GM12864 (cell line): ENCODE measurements at regions not wholly inside any gene's neighbourhood (a gene's known extent, or its start where the extent isn't known, plus 50 kb on each side); places are given as distances from the start of the nearest gene placed in this dataset.
A peak's percentile ranks its signal among the peaks of the same experiment; 100 is the strongest.
"Not testable (repeated sequence)": the region's sequence is repeated elsewhere in the genome, so short reads cannot be mapped to it uniquely, and the experiment has no call there.

Source experiments
- DNase-seq: peaks from one replicate; pipeline ENCODE4 v3.0.0-alpha.2; 2011; ENCODE audit warnings: low read depth
- H3K4me3 ChIP-seq: 2 replicates; pipeline ENCODE4 v1.5.1; 2011; ENCODE audit warnings: mild to moderate bottlenecking, low read depth, low read length, control low read depth

DNA sequence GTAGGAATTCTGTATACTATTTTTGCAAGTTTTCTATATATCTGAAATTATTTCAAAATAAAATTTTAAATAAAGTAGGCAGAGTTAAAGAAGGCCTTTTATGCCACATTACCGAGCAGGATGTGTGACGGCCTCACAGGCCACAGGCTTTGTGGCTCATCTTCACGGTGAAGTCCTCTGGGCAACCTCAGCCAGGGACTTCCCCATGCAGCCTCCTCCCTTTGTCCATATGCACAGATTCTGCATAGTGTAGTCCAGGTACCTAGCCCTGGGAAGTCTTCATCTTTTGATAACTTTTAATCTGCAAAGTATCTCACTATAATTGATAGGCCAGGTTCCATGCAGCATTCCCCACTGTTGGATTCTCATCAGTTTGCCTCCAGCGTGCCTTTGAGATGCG, 62.8 kb downstream of the ARHGAP11B start:
- not testable (repeated sequence) for H3K4me3 ChIP-seq, DNase-seq

GRCh38 chr15:30690153-30690552, 64.2 kb downstream of the ARHGAP11B start:
- H3K4me3 ChIP-seq, DNase-seq: not testable (repeated sequence)

DNA sequence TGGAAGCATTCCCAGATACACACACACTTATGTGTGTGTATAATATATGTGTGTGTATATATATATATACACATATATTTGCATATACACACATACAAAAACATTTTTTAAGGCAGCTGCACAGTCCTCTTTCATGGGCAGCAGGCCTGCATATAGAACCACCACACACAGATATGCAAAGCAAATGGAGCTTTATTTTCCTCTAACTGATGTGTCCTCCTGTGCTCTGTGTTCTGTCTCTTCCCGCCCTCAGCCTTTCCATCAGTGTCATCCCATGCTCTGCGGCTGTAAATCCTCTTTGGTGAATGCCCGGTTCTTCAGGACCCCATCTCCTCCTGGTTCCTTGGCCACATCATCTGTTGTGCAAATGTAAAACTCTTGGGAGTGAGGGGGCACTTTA, 69.9 kb downstream of the ARHGAP11B start:
- DNase-seq, H3K4me3 ChIP-seq: not testable (repeated sequence)

DNA sequence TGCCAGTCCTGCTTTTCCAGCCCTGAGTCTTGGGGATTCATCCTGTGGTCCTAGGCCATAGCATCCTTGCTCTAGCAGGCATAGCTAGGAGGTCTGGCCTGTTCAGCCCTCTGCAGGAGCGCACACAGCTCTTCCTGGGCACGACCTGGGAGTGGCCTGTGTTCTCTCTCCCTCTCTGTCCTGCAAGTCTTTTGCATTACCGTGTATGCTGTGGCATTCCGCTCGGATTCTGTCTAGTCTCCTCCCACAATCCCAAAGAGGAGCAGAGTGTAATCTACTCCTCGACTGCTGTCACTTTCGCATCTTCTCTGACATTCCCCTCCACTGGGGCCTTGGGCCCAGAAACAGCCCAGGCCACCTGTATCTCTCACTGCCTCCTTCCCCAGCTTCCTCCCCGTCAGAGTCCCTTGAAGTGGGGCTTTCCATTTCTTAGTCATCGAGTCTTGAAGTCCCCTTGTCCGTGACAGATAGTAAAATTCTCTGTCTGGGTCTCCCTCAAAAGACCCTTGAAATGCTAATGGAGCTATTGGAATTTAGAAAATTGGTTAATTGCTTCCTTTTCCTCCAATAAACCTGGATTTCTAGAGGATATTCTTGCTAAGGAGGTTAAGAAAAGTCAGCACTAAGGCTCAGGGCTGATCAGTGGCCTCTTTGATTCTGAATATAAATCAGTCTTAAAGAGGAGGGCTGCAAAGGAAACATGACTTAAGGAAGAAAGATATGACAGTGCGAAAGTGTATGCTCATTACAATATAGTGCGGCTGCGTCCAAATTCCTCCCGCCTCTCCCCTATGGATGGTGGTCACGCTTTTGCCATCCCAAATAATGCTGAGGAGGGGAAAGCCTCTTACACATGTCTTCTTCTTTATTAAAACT, 70.7 kb downstream of the ARHGAP11B start:
- peak; percentile 5 for DNase-seq
- peak overlapping the region; percentile 30 for H3K4me3 ChIP-seq

DNA sequence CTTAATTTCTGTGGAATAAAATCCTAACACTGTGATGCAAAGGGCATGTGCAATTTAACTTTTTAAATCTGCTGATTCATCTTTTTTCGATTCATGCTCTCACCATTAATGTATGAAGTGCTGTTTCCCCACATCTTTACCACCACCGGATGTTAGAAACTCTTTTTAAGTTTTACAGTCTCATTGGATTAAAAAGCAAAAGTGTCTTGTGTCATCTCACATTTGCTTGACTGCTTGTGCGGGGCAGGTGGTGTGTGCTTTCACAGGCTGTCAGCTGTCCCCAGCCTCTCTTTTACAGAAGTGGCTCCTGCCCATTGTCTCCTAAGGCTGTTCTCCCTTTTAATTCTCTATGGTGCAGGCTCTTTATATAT, 71.4 kb downstream of the ARHGAP11B start:
- not testable (repeated sequence) for DNase-seq, H3K4me3 ChIP-seq

DNA sequence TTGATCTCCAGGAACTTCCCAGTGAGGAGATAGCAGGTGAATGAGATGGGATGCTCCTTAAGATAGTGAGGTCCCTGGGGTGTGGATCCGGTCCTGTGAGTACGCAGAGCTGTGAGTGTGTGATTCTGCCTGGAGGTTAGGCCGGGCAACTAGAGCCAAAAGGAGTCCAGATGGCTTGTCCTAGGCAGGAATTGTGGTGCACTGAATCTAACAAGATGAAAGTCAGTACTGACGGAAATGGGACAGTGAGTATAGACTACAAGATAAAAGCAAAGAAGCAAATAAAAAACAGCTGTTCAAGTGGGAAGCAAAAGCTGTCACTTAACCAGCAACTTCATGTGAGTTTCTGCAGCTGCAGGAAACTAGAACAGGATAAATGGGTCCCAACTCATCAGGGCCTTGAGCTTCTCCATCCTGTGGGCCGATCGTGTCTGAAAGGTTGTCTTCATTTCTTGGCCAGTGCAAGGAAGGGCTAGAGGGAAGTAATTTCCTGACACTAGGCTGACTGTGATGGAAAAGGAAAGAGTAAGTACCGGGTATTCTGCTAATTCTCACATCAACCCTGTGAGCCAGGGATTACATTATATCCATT, 74.2 kb downstream of the ARHGAP11B start:
- DNase-seq, H3K4me3 ChIP-seq: not testable (repeated sequence)

DNA sequence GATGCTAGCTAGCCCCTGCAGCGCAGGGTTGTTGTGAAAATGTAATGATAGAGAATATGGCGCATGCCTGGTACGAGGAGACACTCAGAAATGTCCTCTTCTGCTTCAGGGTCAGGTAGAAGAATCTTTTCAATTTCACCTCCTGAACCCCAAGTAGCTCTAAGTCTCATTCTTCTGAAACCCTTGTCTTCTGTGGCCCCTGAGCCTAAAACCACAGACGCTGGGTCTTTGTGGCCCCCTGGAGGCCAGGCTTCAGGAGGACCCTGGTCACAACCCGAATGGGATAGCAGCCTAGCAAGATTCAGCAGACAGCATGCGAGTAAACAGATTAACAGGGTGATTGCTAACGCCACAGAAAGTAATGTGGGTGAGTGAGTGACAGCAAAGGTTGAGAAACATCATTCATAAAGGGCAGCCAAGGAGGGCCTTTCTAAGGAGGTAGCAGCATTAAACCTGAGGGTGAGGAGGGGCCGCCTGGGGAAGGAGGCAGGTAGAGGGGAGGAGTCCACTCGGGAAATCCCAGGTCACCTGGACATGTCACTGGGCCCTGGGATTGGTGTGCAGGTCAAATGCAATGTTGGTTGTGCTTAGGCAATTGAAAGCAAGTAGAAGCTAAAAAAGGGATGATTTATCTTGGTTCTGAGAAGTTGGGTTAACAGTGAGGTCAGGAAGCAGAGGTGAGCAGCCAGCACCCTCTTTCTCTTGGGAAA, 82.2 kb downstream of the ARHGAP11B start:
- DNase-seq, H3K4me3 ChIP-seq: not testable (repeated sequence)

DNA sequence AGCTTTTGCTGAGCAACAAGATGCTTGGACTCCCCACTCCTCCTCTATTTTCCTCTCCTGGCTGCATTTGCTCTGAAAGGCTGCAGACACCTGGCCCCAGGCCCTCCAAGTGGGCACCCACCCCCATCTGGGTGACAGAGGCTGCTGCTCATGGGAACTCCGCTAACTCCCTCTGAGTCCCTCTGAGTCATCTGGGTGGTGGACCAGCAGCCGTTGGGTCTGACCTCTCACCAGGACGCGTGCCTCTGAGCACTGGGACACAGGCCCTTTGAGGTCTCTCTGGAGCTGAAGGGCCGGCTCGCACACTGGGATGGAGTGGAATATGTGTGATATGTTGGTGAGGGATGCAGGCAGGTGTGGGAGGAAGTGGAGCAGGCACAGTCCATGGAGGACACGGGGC, 82.9 kb downstream of the ARHGAP11B start:
- H3K4me3 ChIP-seq, DNase-seq: not testable (repeated sequence)

DNA sequence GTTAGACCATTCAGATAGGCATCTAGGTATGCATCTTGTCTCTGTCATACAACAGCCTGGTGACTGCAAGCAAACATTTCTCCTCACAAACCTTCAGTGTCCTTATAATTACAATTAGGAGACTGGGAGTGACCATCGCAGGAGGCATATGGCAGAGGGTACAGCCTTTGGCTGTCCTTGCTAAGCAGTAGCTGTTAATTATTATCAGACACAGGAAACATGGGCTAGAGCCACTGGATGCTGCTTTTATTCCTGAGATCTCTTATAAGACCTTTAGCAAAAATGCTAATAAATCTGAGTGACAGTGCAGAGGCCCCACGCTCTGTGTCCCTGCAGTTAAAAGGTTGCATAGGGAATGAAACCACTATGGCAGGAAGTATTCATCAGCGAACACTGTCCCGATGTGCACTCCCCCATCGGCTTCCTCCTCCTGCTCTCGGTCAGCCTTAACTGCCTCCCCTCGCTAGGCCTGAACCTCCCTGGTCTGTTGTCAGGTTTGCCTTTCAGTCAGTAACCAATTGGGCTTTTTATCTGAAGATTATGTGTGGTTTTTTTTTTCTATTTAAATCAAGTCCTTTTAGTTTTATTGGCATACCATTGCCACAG, 92.2 kb downstream of the ARHGAP11B start:
- not testable (repeated sequence) for DNase-seq, H3K4me3 ChIP-seq

GRCh38 chr15:30719363-30719762, 93.4 kb downstream of the ARHGAP11B start:
- not testable (repeated sequence) for H3K4me3 ChIP-seq, DNase-seq

GRCh38 chr15:30720825-30721224, 94.9 kb downstream of the ARHGAP11B start:
- DNase-seq, H3K4me3 ChIP-seq: not testable (repeated sequence)

- not testable (repeated sequence) for DNase-seq, H3K4me3 ChIP-seq
Measured at GRCh38 chr15:30721529-30721928, 95.6 kb downstream of the ARHGAP11B start.

DNA sequence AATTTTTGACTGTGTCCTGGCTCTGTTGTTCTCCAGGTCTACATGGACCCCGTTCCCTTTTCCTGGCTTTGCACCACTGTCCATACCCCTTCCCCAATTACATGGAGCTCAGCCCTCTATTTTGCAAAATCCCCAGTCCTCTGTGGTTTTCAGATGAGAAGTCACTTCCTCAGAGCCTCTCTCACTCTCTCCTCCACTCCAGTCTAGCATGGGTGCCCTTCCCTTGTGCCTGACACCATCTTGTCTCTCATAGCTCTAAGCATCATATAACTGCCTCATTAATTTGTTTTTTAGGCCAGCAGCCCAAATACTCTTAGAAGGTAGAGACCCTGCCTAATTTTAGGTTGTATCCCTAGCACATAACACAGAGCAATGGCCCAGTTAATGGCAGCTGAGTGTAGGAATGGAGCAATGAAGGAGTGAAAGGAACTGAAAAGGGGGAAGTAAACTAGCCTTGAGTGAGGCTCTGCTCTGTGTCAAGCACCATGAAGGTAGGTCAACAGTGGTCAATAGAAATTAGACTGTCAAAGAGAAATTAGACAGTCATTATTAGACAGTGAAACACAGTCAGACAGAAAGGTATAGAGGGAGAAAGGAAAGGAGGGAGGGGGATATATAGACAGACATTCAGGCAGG, 97.7 kb downstream of the ARHGAP11B start:
- H3K4me3 ChIP-seq, DNase-seq: not testable (repeated sequence)

- not testable (repeated sequence) for H3K4me3 ChIP-seq, DNase-seq
Measured at GRCh38 chr15:30729880-30730590, 104.1 kb downstream of the ARHGAP11B start.

DNA sequence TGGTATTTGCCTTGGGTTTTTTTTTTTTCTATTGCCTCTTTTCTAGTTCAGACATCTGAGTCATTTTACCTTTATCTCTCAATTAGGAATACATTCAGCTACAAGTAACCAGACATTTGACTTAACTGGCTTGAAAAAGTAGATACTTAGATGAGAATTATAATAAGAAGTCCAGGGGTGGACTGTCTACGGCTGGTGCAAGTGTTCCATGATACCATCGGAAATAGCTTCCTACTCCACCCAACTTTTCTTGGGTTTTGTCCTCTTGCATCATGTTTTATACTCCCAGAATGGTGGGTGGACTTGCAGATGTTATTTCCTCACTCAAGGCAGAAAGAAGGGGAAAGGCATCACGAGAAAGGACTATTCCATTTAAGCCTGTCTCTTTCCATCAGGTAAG, 104.7 kb downstream of the ARHGAP11B start:
- not testable (repeated sequence) for H3K4me3 ChIP-seq, DNase-seq

GRCh38 chr15:30732100-30732499, 106.2 kb downstream of the ARHGAP11B start:
- DNase-seq, H3K4me3 ChIP-seq: not testable (repeated sequence)

- H3K4me3 ChIP-seq, DNase-seq: not testable (repeated sequence)
Measured at GRCh38 chr15:30735884-30736564, 110.1 kb downstream of the ARHGAP11B start.

DNA sequence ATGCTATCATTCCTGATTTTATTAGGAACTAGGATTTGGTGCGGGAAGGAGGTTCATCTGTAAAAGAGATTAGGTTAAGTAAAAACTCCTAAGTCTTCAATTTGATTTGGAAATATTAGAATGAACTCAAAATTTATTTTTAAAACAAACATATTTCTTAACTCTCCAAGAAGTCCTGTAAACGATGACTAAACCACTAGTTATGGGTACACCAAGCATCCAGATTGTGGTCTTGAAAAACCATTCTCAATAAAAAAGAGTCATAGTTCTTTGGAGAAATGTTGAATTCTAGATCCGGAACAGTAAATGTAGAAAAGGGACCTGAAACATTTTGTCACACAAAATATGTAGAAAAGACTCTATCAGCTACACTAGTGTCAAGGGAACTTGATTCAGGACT, 116.9 kb downstream of the ARHGAP11B start:
- not testable (repeated sequence) for DNase-seq, H3K4me3 ChIP-seq
